Erythroblast (primary cell): ENCODE measurements at regions not wholly inside any gene's neighbourhood (a gene's known extent, or its start where the extent isn't known, plus 50 kb on each side); places are given as distances from the start of the nearest gene placed in this dataset.

Experiments used
- DNase-seq, 2 experiments: peaks; one replicate each; lab custom pipeline; 2025; lab: John Stamatoyannopoulos, UW
- GATA1 ChIP-seq: IDR thresholded peaks from 2 replicates; pipeline ENCODE4 v1.6.1; 2011; ENCODE audit warnings: low read depth, mild to moderate bottlenecking, control low read depth, low read length, moderate library complexity
- POLR2A ChIP-seq: IDR thresholded peaks from 2 replicates; pipeline ENCODE4 v1.6.1; 2011; ENCODE audit warnings: mild to moderate bottlenecking, low read length

DNA sequence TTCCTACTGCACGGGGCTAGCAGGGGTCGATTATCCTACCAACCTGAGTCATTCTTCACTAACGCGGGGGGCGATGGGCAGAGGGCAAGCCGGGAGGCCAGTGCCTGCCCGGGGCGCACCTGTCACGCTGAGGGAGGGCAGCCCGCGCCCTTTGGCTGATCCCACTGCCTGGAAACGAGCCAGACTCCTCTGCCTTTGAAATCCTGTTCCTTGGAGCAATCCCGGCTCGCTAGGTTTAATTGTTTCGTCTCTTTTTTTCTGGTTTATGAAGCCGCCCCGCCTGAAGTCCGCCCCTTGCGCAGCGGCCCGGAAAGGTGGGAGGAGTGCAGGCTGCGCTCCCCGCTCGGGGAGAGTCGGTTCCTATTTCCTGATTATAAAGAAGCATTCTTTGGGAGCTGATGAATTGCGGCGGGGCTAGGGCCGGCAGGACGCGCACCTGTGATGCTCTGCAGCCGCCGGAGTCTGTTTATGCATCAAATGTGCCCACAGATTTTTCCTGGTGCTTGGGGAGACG, 484.2 kb downstream of the BCOR start:
- no peak for DNase-seq
- no peak for TF ChIP-seq GATA1
- TF ChIP-seq POLR2A = no peak

DNA sequence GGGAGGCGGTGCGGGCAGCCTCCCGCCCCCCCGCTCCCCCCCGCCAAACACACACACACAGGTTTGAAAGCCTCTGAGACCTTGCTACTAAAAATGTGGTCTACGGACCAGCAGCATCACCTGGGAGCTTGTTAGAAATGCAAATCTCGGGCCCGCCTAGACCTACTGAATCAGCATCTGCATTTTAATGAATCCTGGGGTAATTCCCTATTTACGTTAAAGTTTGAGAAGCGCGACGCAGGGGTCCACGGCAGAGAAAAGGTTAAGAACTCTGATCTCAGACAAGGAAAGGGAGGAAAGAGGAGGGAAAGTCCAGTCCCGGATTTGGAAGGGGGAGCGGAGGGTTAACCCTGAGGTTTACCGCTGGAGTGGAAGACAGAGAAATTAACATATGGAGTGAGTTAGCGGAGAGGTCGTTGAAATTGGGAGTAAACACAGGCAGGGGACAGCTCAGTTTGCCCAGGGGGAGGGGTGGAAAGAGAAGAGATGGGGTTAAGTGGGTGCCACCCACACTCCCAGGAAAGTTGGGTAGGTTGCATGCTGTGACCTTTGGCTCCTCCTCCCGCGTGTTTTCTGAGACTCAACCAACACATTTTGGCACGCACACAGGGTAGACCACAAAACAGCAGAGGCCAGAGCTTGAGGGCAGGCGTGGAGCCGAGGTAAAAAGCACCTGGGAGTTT, 483.6 kb downstream of the BCOR start:
- TF ChIP-seq GATA1 (no peak), POLR2A (no peak)
- DNase-seq = no peak

DNA sequence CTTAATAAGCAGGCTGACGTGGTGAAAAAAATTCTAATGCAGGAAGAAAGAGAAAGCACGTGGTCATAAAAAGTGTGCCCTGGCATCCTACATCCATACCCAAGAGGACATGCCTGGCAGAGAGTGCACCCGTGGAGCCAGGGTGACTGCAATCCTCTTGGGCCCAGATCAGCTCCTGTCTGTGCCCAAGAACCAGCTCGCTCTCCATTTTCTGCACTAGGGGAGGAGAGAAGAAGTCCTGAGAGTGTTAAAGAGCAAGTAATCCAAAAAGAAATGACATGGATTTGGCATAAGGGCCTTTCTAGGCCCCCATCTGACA, 483.1 kb downstream of the BCOR start:
- no peak for DNase-seq
- TF ChIP-seq GATA1 = no peak
- no peak for TF ChIP-seq POLR2A

DNA sequence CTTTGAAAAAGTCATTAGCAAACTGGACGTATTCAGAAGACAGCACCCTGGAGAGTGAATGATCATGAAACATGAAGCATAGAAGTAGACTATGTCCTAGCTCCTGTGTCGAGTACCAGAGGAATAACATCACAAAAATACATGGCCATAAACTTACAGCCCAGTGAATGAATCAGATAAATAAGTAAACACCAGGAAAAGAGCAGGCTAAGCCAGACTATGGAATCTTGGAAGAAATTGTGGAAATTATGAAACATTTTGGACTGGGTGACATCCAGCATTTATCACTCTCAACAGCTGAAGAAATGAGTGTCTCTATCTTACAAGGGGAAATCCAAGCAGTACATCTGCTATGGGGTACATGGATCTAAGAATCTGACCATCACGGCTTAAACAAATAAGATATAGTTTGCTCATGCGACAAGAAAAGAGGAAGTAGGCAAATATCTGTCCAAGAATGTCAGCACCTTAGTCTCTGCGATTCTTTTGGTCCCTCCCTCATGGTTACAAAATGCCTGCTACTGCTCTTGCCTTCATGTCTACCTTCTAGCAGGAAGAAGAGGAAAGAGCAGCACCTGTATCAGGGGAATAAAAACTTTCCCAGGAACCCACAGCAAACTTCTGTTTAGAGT, 481.5 kb downstream of the BCOR start:
- TF ChIP-seq POLR2A (no peak), GATA1 (no peak)
- DNase-seq = no peak

DNA sequence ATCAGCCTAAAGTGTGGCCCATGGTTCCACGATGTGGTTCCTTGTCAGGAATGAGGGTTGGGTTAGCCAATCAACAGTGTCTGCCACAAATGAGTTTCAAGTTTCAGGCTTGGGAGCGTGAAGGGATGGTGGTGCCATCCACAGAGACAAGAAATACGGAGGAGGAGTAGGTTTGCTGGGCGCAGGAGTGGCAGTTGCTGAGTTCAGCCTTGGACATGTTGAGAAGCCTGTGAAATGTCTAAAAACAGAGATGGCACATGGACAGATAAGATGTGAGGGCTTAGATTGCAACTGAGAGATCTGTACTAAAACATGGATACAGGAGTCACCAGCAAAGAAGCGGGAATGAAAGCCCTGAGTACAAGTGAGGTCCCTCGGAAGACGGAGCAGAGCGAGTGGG, 481.0 kb downstream of the BCOR start:
- TF ChIP-seq POLR2A (no peak), GATA1 (no peak)
- DNase-seq = no peak

DNA sequence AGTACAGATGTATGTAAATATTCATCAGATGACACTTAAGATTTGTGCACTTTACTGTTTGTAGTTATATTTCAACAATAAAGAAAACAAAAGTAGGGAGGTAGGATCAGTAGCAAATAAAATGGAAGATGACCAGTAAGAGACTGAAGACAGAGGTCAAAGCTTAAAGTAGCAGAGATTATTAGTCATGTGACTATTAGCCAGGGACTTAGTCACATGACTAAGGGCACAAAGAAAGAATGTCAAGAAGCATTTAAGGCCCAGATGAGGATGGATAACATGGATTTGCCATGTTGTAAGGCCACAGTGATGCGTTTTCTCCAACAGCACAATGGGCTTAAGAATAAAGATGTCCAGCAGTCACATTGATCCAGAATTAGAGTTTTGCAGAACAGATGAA, 479.6 kb downstream of the BCOR start:
- DNase-seq = no peak
- TF ChIP-seq GATA1 (no peak), POLR2A (no peak)

DNA sequence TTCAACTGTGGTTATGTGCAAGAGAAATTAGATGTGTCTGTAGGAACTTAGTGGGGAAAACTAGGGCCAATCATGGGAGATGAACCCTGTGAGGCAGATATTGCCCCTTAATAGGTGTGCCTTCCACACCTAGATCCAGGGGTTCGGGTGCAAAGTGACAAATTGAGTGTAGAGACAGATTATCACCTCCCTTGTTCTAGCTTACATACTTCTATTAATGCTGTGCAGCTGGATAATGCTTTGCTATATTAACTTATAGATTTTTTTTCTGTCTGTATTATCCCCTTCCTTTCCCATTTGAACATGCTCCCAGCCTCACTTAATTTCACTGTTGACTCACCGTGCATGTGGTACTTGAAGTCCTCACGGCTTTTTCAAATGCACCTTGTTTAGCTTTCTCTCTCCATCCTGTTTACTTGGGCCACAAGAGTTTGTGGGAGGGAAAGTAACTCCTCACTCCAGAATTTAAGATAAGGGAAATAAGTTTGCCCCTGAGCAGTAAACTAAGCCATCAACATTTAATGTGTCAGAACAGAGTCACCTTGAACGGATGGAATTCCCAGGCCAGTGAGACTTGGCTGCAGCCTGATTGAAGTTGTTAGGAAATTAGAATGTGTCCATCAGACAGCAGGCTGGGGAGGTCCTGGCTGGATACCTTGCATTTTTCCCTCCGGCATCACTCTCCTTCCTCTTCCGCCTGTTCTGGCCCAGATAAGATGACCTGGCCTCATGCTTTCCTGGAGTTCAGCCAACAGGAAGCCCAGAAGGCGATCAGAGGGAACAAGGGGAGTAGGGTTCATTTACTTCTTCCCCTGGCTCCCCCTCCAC, 478.4 kb downstream of the BCOR start:
- peak; percentile 1 to 5 for DNase-seq
- no peak for TF ChIP-seq POLR2A
- no peak for TF ChIP-seq GATA1

DNA sequence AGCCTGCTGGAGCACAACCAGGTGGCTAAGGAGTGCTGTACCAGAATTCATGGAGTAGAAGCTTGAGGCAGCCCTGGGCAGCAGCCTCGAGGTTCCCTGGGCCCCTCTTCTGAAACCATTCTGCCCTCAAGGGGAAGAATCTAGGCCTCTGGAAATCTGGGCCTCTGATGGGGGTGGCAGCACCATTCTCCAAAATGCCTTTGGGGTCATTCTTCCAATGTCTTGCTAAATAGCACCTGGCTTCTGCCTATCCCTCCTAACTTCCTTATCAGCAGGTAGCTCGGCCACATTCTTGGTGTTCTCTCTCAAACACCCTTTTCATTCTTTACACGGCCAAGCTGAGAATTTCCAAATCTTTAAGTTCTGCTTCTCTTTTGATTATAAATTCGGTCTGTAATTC, 473.6 kb downstream of the BCOR start:
- no peak for DNase-seq
- TF ChIP-seq POLR2A (no peak), GATA1 (no peak)

DNA sequence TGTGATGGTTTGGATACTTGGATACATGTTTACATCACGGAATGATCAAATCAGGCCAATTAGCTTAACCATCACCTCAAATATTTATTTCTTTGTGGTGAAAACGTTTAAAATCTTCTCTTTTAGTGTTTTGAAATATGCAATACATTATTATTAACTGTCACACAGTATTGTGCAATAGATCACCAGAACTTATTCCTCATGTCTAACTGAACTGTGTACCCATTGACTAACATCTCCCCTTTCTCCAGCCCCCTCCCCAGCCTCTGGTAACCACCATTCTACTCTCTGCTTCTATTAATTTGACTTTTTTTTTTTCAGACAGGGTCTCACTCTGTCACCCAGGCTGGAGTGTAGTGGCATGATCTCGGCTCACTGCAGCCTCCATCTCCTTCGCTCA, 471.9 kb downstream of the BCOR start:
- TF ChIP-seq POLR2A = no peak
- no peak for TF ChIP-seq GATA1
- DNase-seq = no peak

DNA sequence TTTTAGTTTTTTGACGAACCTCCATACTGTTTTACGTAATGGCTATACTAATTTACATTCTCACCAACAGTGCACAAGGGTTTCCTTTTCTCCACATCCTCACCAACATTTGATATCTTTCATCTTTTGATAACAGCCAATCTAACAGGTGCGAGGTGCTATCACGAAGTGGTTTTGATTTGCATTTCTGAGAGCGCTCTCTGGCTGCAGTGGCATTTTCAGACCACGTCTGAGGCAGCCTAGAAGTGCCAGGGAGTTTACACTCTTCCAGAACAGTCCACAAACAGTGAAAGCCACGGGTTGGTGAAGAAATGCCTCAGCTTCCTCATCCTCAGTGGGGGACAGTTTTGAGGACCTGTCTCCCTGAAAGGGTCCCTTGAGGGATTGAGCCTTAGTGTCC, 471.0 kb downstream of the BCOR start:
- no peak for DNase-seq
- TF ChIP-seq POLR2A = no peak
- no peak for TF ChIP-seq GATA1

DNA sequence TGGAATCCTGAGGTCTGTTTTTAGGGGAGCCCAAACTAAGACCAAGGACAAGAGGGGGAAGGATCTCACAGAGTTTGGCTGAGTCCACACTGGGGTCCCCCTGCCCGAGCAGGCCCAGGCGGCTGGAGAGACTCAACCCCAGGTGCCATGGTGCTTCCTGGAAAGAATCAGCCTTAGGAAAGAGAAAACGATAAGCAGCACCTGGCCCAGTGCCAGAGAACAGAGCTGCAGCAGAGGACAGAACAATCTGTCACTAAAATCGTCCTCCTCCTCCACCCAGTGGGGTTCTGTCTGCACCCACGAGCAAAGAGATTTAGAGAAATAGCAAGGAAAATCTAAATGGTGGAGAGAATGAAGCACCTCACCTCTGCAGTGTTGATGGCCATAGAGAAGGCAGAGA, 470.5 kb downstream of the BCOR start:
- TF ChIP-seq POLR2A = no peak
- TF ChIP-seq GATA1 = no peak
- peak in 1 of 2 experiments; percentile 0 for DNase-seq

DNA sequence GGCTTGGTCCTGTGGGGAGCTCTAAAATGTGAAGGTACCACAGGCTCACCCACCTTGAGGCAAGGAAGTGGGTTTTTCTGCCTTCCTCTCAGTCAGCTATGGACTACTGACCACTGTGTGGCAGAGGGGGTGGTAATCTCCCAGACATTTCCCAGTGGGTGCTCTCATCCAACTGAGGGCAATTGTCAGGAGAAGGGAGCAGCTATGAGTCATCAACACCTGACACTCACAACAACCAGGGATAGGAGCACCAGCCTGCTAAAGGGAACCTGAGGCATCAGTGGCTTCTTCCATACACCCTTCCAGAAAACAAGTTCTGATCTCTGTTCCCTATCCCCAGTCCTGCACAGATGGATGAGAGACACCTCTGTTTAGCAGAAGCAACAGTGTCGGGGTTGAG, 468.8 kb downstream of the BCOR start:
- no peak for TF ChIP-seq POLR2A
- no peak for TF ChIP-seq GATA1
- no peak for DNase-seq

DNA sequence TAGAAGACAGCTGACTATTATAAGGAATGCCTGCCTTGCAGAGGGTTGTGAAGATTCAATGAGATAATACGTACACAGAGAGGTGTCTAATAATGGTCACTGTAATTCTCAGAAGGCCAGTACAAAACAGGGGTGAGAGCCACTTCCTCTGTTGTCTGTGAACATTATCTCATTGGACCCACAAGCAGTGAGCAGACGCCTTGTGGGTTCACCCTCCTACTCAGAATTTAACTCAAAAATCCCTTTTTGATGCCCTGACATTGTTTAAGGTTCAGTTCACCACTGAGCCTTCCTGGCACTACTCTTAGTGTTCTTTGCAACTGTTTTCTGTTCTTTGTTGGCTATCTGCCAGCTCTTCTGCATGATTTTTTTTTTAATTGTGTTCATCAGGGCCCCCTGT, 467.4 kb downstream of the BCOR start:
- TF ChIP-seq POLR2A (no peak), GATA1 (no peak)
- DNase-seq = no peak

DNA sequence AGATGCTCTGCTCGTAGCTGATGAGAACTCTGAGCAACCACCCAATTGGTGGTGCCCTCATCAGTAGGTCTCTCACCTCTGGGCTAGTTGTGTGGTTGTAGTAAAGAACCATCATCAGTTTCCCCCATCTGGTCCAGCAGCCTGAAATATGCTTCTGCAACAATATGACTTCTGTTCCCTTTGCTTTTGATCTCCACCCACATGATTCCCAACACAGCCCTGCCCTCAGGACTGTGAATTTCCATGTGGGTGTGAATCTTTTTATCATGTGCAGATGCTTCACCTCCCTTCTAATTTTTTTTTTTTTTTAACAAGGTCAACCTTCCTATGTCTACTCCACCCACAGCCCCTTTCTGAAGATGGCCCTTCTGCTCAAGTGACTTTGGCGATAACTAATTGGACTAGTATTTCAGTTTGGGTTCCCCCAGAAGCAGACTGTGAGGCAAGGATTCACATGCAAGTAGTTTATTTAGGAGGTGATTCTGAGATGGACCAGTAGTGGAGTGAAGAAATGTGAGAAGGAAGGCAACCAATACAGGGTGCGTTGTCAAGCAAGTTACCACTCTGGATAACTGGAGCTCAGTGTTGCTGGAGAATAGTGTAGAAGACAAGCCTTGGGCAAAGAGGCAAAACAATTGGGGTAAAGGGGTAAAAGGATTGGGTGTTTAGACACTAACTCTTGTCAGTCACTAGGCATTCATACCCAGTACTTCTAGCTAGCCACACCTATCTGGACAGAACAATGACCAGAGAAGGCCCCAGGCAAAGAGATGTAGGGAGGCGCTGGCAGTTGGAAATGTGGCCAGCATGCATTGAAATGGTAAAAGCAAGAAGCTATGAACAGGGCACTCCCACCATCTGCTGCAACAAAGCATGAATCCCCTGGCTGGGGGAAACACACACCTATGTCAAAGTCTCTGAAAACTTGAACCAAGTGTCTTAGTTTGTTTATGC, 466.2 kb downstream of the BCOR start:
- no peak for TF ChIP-seq GATA1
- TF ChIP-seq POLR2A = no peak
- no peak for DNase-seq

DNA sequence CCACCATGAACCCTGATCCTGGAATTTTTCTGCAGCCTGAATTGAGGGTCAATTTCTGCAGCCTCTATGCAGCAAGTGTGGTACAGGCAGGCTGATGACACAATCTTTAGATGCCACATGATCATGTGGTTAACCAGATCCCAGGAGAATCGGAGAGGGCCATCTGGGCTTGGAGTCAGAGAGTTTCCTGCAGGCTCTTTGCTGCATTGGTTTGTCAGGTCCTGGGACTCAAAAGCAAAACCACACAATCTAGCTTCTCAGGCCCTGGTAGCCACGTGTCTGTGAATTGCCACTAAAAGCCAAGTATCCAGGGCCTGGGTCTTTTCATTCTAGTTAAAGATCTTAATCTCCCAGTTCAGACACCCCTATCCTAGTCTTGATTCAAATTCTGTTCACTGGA, 464.5 kb downstream of the BCOR start:
- DNase-seq = no peak
- no peak for TF ChIP-seq GATA1
- no peak for TF ChIP-seq POLR2A
